ENCODE measurements at regions not wholly inside any gene's neighbourhood (a gene's known extent, or its start where the extent isn't known, plus 50 kb on each side); places are given as distances from the start of the nearest gene placed in this dataset.

DNA sequence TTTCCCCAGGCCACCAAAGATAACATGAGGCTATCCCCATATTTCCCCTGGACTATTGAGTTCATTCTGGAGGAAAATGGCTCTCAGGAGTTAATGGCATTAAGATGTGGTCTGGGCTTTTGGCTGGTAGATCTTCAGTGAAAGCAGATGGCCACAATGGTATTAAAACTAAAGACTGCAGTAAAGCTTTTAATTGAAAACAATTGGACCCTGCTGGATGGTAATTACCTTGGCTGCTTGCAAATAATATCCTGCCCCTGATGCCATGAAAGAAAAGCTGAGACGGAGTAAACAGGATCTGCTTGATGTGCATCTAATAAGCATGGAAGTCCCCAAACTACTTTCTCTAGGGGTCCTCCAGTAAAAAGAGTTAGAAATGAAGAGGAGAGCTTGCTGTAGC, 255.8 kb downstream of the QKI start:
- DNase-seq (ENCODE audit: low spot score) = no peak
- TF ChIP-seq, protein P1, sequence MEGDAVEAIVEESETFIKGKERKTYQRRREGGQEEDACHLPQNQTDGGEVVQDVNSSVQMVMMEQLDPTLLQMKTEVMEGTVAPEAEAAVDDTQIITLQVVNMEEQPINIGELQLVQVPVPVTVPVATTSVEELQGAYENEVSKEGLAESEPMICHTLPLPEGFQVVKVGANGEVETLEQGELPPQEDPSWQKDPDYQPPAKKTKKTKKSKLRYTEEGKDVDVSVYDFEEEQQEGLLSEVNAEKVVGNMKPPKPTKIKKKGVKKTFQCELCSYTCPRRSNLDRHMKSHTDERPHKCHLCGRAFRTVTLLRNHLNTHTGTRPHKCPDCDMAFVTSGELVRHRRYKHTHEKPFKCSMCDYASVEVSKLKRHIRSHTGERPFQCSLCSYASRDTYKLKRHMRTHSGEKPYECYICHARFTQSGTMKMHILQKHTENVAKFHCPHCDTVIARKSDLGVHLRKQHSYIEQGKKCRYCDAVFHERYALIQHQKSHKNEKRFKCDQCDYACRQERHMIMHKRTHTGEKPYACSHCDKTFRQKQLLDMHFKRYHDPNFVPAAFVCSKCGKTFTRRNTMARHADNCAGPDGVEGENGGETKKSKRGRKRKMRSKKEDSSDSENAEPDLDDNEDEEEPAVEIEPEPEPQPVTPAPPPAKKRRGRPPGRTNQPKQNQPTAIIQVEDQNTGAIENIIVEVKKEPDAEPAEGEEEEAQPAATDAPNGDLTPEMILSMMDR (IDR thresholded peaks at IDR 0.05; ENCODE audit: extremely low read depth, missing control alignments) = no peak

DNA sequence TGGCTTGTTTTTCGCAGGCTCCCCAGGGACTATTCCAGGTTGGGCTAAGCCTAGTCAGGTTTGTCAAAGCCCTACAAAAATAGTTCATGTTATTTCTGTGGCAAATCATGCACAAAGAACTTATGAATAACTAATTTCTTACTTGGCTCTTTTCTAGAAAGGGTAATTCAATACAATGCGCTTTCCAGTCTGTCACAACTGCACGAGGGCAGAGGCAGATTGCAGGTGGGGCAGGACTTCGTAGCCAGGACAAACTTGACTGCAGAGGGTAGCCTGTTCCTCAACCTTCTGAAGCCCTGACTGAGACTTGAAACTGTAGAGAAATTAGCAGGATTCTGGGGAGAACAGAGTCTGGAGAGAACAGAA, 253.5 kb downstream of the QKI start:
- peak; percentile 64 for DNase-seq (ENCODE audit: low spot score)
- TF ChIP-seq, protein P1 (IDR thresholded peaks at IDR 0.05; ENCODE audit: extremely low read depth, missing control alignments) = no peak

DNA sequence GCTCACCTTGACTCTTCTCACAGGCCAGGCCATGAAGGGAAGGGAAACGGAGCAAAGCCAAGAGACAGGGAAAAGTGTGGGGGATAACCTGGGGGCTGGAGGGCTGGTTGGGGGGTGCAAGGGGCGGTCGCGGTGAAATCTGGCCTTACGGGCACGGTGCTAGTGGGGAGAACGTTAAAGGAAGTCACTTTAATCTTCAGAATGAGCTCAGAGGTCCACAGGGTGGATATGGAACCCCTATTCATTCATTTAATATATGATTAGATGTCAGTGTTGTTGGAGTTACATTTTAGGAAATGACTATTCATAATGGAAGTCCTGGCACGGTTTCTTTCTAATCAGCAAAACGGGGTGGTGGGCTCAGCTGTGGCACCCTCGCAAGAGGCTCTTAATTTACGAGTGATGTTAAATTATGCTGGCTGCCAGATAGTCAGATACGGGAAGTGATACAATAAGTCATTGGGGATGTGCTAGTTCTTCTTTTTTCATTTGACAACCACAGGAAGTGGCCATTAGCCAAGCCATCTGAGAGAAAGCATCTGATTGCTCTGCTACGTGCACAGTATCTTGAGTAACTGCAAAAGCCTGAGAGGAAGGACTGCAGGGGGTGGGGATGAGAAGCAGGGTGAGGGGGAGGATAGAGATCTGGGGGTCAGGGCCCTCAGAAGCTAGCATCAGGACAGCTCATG, 253.0 kb downstream of the QKI start:
- TF ChIP-seq, protein P1 (IDR thresholded peaks at IDR 0.05; ENCODE audit: extremely low read depth, missing control alignments) = no peak
- DNase-seq (ENCODE audit: low spot score) = peak; percentile 88

DNA sequence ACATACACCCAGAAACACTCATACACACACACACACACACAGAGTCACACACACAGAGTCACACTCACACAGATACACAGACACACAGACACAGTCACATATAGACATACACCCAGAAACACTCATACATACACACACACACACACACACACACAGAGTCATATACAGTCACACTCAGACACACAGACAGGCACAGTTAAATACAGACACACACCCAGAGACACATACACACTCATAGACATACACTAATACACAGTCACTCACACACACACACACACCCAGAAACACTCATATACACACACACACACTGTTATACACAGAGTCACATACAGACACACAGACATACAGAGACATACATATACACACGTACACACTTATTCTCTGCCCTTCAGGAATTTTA, 250.9 kb downstream of the QKI start:
- no peak for DNase-seq (ENCODE audit: low spot score)

DNA sequence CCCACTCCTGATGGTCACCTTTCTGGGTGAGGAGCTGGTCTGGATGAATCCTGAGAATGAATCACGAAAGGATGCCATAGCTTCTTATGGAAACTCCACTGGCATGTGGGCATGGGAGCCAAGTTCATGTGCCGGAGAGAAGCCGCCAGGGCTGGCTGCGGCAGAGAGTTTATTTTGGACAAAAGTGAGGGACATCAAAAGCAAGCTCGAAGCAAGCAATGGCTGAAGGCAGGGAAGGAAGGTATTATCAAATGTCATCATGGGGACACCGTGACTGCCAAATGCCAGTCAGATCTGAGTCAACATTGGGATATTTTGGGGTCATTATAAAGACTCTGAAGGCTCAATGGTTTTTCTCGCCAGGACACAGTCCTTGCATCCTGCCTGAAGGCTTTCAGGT, 249.1 kb downstream of the QKI start:
- DNase-seq (ENCODE audit: low spot score) = no peak

More for the DNA sequence above, 250.9 kb downstream of the QKI start:
- TF ChIP-seq, protein P1 (IDR thresholded peaks at IDR 0.05; ENCODE audit: extremely low read depth, missing control alignments) = no peak

DNA sequence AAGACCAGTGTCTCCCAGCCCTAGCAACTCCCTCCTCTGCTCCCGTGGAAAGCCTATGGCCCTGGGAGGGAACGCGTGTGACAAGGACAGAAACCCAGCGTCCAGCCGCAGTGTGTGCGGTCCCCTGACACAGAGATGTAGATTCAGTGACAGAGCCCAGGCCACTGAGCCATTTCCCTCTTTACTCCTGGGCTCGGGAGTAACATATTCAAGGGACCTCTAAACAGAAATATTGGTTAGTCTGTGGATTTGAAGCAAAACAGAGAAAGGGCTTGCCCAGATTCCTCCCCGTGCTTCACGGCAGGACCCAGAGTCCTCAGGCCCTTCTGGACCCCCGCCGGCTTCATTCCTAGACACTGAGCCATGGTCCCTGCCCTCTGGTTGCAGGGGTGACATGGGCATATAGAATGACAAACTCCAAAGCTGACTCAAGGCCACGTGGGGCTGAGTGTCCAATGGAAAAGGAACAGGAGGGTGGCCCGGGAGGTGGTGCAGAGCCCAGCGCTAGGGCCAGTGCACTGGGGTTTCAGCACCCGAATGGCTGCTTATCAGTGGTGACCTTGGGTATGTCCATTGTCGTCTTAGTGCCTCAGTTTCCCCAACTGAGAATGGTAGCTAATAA, 248.2 kb downstream of the QKI start:
- TF ChIP-seq, protein P1 (IDR thresholded peaks at IDR 0.05; ENCODE audit: extremely low read depth, missing control alignments) = no peak
- no peak for DNase-seq (ENCODE audit: low spot score)

More for the DNA sequence above, 249.1 kb downstream of the QKI start:
- TF ChIP-seq, protein P1 (IDR thresholded peaks at IDR 0.05; ENCODE audit: extremely low read depth, missing control alignments) = no peak

DNA sequence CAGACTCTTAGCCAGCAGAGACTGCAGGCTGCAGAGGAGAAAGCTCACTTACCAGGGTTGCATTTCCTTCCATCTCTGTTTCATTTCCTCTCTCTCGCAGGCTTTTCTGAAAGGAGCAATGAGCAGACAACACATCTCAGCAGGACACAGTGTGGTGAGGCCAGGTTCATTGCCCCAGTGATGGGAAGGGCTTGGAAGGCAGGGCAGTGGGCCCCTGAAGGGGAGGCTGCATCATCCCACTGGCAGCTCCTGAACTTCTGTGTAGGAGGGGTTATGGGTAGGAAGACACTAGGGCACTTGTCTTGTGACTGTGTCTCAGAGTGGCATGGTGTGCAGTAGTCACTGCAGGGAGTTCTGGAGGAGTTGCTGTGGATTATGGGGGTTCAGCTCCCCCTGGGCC, 246.8 kb downstream of the QKI start:
- TF ChIP-seq, protein P1 (IDR thresholded peaks at IDR 0.05; ENCODE audit: extremely low read depth, missing control alignments) = no peak
- DNase-seq (ENCODE audit: low spot score) = no peak

Measured in GM20000 (cell line).